ENCODE measurements at regions not wholly inside any gene's neighbourhood (a gene's known extent, or its start where the extent isn't known, plus 50 kb on each side); places are given as distances from the start of the nearest gene placed in this dataset.

DNA sequence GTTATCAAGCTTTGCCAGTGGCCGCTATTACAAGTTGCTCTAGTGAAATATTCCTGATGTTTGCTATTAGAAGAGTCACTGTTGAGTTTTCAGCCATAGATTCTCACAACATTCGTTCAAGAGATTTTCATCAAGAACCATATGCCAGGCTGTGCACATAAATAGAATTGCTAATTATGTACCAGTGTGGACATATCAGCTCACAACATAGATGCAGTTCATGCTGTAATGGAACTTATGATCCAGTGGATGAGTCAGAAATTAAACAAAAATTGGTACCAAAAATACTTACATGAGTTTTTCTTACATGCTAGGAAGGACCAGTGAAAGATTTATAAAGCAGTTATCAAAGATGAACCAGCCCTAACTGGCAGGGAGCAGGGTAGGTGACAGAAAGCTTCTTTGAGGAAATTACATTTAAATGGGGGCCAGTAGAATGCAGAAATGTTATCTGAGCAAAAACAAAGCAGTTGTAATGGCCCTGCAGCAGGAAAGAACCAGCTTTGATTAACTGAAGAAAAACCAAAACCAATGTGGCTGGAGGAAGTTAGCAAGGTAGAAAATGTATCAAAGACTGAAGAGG, 404.2 kb downstream of the DNAH5 start:
- H3K36me3 Mint-ChIP-seq (ENCODE audit: insufficient read depth), result no peaks in the 10 kb centered on the region
- H3K27me3 Mint-ChIP-seq, result no peaks in the 10 kb centered on the region
- no peak for DNase-seq
- no peaks in the 10 kb centered on the region for H3K4me1 Mint-ChIP-seq (ENCODE audit: low read depth in 2 of 2)
- no peak overlapping the region for H3K27ac Mint-ChIP-seq
- ATAC-seq (replicated peaks), result no peak
- no peak overlapping the region for H3K4me3 Mint-ChIP-seq
- H3K9me3 Mint-ChIP-seq, result peaks cover 2 to 7% of the 10 kb centered on the region in 2 donors

DNA sequence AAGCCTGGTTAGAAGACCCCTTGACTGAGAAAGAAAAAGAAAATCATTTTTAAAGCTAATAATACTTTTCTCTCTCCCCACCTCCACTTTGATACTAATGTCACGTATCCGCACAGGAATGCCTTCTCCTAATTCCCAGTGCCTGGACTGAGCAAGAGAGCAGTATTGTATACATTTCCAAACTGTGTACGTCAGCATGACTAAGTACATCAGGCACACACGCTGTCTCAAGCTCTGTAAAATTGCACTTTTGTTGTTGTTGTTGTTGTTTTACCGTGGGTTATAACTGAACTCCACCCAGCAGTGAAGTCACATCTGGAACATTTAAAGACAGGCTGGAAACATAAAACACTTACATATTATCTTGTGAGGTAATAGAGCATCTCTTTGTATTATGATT, 407.6 kb downstream of the DNAH5 start:
- peaks cover 0 to 7% of the 10 kb centered on the region in 2 donors for H3K9me3 Mint-ChIP-seq
- H3K4me3 Mint-ChIP-seq, result no peak overlapping the region
- DNase-seq, result no peak
- ATAC-seq (replicated peaks), result no peak
- H3K27ac Mint-ChIP-seq, result no peak overlapping the region
- no peaks in the 10 kb centered on the region for H3K36me3 Mint-ChIP-seq (ENCODE audit: insufficient read depth)
- no peaks in the 10 kb centered on the region for H3K4me1 Mint-ChIP-seq (ENCODE audit: low read depth in 2 of 2)
- no peaks in the 10 kb centered on the region for H3K27me3 Mint-ChIP-seq

DNA sequence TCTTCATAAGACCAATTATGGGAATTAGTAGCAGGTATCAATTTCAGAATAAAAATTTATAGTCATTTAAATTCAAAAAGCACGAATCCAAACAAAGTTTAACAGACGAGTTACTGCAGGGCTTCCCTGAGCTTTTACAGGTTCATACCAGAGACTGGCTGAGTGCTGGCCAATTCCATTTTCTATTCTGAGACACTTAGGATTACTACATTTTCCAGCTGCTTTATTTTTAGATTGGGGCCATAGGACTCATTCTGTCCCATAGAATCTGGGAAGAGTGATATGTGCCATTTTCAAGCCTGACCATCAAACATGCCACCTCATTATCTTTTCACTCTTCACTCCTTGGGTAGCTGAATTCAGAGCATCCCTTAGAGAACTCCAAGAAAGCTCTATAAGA, 410.7 kb downstream of the DNAH5 start:
- Mint-ChIP-seq H3K36me3 (ENCODE audit: insufficient read depth) (no peaks in the 10 kb centered on the region), H3K9me3 (peaks cover 0 to 7% of the 10 kb centered on the region in 2 donors), H3K4me1 (ENCODE audit: low read depth in 2 of 2) (no peaks in the 10 kb centered on the region), H3K27me3 (no peaks in the 10 kb centered on the region), H3K4me3 (no peak overlapping the region), H3K27ac (no peak overlapping the region)
- no peak for DNase-seq
- no peak for ATAC-seq (replicated peaks)

DNA sequence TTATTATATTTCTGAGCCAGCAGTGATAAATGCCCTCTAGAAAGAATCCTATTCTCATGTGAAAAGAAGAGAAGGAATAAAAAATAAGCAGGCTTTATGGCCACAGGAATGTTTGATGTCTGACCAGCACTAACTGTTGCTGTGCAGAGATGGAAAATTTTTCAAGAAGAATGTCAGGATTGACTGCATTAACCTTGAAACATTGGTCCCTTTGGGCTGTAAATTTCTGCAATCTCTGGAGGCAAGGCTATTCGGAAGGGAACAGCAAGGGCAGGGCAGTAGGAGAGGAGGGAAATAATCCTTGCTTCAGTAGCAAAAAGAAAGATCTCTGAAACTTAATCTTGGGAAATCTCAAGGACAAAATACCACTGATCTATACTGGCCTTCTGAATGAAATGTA, 415.2 kb downstream of the DNAH5 start:
- H3K36me3 Mint-ChIP-seq (ENCODE audit: insufficient read depth), result no peaks in the 10 kb centered on the region
- no peak for ATAC-seq (replicated peaks)
- H3K27ac Mint-ChIP-seq, result no peak overlapping the region
- no peak for DNase-seq
- no peaks in the 10 kb centered on the region for H3K27me3 Mint-ChIP-seq
- H3K4me1 Mint-ChIP-seq (ENCODE audit: low read depth in 2 of 2), result no peaks in the 10 kb centered on the region
- peaks cover 0 to 3% of the 10 kb centered on the region in 2 donors for H3K9me3 Mint-ChIP-seq
- H3K4me3 Mint-ChIP-seq, result no peak overlapping the region

DNA sequence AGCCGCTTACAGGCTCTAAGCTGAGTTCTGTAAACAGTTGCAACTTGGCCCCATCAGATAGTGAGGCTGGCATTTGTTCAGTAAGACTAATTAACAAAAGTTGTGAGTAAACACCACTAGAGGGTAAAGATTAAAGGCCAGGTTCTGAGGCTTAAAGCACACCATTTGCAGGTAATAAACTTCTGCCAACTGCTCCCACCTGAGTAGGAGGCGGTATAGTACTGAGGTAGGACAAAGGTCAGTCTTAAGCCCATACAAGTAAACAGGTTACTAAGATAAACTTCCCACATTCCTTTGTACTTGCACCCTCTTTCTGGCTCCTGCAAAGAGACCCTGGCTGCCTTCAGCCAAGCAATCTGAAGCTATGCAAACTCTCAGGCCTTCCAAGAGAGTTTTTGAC, 419.6 kb downstream of the DNAH5 start:
- Mint-ChIP-seq H3K36me3 (ENCODE audit: insufficient read depth) (no peaks in the 10 kb centered on the region), H3K27me3 (no peaks in the 10 kb centered on the region), H3K27ac (no peak overlapping the region), H3K4me1 (ENCODE audit: low read depth in 2 of 2) (no peaks in the 10 kb centered on the region), H3K9me3 (peaks cover 0 to 3% of the 10 kb centered on the region in 2 donors), H3K4me3 (no peak overlapping the region)
- ATAC-seq (replicated peaks), result no peak
- no peak for DNase-seq

DNA sequence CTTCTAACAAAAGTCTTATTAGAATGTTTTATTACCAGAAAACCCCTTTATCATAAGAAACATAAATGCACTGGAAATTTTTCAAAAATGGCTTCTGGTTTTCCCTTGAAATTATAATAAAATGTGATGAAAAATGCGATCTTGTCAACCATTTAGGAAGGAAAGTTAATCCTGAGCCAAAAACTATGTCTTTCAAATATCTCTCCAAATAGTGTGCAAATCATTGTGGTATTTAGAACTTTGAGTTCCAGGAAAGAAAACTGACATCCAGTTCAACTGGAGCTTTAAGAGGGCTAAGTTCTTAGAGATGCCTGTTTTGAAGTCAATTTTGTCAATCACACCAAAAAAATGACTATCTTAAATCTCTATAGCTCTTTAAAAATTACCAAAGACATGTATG, 425.4 kb downstream of the DNAH5 start:
- Mint-ChIP-seq H3K9me3 (no peaks in the 10 kb centered on the region), H3K4me3 (no peak overlapping the region), H3K27ac (no peak overlapping the region), H3K27me3 (no peaks in the 10 kb centered on the region), H3K36me3 (ENCODE audit: insufficient read depth) (no peaks in the 10 kb centered on the region), H3K4me1 (ENCODE audit: low read depth in 2 of 2) (no peaks in the 10 kb centered on the region)
- ATAC-seq (replicated peaks) (no peak), DNase-seq (no peak)

DNA sequence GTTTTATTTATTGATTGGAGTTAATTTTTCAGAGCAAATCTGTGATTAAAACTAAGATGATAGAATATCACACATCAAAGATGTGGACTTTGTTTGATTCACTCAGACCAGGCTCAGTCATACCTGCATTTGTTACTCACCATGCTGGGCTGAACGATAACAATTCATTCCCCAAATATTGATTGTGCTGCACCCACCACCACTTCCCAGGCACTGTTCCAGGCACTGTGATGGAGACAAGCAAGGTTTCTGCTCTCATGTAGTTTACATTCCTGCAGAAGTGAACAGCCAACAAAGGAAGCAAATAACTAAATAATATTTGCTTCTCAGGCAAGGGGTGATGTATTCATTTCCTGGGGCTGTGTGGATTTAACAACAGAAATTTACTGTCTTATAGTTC, 428.3 kb downstream of the DNAH5 start:
- H3K9me3 Mint-ChIP-seq, result peaks cover 6% of the 10 kb centered on the region in 2 donors
- H3K4me1 Mint-ChIP-seq (ENCODE audit: low read depth in 2 of 2), result no peaks in the 10 kb centered on the region
- DNase-seq, result no peak
- H3K27me3 Mint-ChIP-seq, result no peaks in the 10 kb centered on the region
- no peak overlapping the region for H3K4me3 Mint-ChIP-seq
- no peaks in the 10 kb centered on the region for H3K36me3 Mint-ChIP-seq (ENCODE audit: insufficient read depth)
- ATAC-seq (replicated peaks), result no peak
- H3K27ac Mint-ChIP-seq, result no peak overlapping the region

DNA sequence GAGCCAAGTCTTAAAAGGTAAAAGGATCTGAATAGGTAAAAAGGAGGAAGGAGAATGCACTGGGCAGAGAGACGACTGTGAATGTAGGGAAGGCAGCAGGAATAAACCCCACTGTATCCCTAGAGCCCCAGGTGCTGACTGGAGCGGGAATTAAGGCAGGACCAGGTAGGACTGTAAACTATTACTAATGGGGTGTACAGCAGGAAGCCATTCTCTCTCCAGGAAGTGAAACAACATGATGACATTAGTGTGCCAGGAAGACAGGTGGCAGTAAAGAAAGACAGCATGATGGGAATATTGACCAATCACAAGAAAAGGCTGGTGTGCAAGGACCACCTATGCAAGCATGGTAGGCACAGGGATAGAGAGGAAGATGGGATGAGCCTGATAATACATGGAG, 433.0 kb downstream of the DNAH5 start:
- ATAC-seq (replicated peaks), result no peak

DNA sequence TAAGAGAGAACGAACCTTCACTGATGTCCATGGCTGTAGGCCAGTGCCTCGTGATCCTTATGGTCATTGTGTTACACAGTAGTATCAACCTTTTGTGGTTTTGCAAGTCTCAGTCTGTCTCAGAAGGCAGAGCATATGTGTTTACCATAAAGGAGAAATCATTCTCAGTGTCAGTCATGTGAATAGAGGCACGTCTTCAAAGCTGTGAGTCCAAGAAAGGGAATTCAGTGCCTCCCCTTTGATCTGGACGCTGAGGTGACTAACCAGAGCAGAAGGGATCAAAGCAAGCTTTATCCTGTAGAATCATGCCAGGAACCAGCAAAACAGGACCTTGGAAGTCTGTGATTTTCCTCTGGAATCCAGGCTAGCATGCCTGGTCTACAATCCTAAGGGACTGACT, 433.9 kb downstream of the DNAH5 start:
- Mint-ChIP-seq H3K27me3 (no peaks in the 10 kb centered on the region), H3K4me3 (no peak overlapping the region), H3K27ac (no peak overlapping the region), H3K9me3 (peaks cover 14 to 15% of the 10 kb centered on the region in 2 donors), H3K36me3 (ENCODE audit: insufficient read depth) (no peaks in the 10 kb centered on the region), H3K4me1 (ENCODE audit: low read depth in 2 of 2) (no peaks in the 10 kb centered on the region)
- no peak for DNase-seq
- ATAC-seq (replicated peaks), result no peak

More for the DNA sequence above, 433.0 kb downstream of the DNAH5 start:
- H3K4me3 Mint-ChIP-seq, result no peak overlapping the region
- DNase-seq, result no peak
- no peak overlapping the region for H3K27ac Mint-ChIP-seq
- peaks cover 8 to 14% of the 10 kb centered on the region in 2 donors for H3K9me3 Mint-ChIP-seq
- no peaks in the 10 kb centered on the region for H3K4me1 Mint-ChIP-seq (ENCODE audit: low read depth in 2 of 2)
- H3K36me3 Mint-ChIP-seq (ENCODE audit: insufficient read depth), result no peaks in the 10 kb centered on the region
- H3K27me3 Mint-ChIP-seq, result no peaks in the 10 kb centered on the region

DNA sequence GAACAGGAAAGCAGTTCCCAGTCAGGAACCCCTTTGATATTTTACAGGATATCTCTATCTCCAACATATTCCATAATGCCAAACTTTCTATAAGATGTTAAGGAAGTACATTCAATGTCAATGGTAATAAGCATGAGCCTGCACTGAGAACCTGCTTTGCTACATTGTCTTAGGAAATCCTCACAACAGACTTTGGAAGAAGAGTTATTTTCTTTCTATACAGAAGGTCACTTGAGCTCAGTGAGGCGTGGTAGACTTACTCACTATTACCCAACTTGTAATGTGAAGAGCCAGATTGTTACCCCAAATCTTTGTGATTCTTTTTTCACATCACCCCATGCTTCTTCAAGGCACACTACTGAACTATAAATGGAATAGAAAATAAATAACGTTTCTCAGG, 435.9 kb downstream of the DNAH5 start:
- no peaks in the 10 kb centered on the region for H3K4me1 Mint-ChIP-seq (ENCODE audit: low read depth in 2 of 2)
- no peaks in the 10 kb centered on the region for H3K27me3 Mint-ChIP-seq
- ATAC-seq (replicated peaks) (no peak), DNase-seq (no peak)
- H3K36me3 Mint-ChIP-seq (ENCODE audit: insufficient read depth), result peaks cover 3% of the 10 kb centered on the region
- no peak overlapping the region for H3K4me3 Mint-ChIP-seq
- H3K9me3 Mint-ChIP-seq, result peaks cover 12 to 15% of the 10 kb centered on the region in 2 donors
- H3K27ac Mint-ChIP-seq, result no peak overlapping the region

DNA sequence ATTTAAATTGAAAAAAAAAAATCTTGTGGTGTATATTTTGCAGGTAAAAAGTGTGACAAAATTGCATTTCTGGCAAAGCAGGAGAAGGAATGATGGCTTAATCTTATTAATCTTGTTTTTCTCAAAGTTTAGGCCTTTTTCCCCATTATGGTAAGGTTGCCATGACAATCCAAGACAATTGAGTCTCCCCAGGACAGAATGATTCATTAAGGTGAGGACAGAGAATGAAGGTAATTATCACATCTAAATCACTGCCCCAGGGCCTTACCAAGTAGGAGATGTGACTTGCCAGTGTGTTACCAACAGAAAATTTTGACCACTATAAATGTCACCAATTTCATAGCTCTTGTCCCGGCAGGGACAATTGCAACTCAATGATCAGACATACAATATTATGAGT, 439.2 kb downstream of the DNAH5 start:
- H3K4me3 Mint-ChIP-seq, result no peak overlapping the region
- H3K4me1 Mint-ChIP-seq (ENCODE audit: low read depth in 2 of 2), result no peaks in the 10 kb centered on the region
- peaks cover 8 to 9% of the 10 kb centered on the region in 2 donors for H3K9me3 Mint-ChIP-seq
- peaks cover 3% of the 10 kb centered on the region for H3K36me3 Mint-ChIP-seq (ENCODE audit: insufficient read depth)
- H3K27ac Mint-ChIP-seq, result no peak overlapping the region
- H3K27me3 Mint-ChIP-seq, result no peaks in the 10 kb centered on the region
- DNase-seq (no peak), ATAC-seq (replicated peaks) (no peak)

DNA sequence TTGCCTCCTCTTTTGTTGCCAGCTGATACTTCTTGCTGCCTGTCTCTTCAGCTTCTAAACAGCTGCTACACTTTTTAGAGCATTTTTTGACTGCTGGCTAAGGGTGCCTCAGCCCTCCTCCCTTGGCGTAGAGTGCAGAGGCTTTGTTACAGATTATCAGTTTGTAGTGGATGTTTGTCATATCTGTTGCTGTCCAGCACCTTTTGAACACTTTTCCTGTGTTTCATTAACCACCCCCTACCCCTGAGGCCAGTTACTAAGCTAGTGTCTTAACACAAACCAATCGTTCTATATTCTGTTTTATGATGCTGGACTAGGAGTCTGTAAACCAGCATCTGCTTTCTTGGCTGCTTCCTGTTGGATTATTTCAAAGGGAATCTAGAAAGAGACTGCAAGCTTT, 441.5 kb downstream of the DNAH5 start:
- ATAC-seq (replicated peaks) (no peak), DNase-seq (no peak)
- no peaks in the 10 kb centered on the region for H3K4me1 Mint-ChIP-seq (ENCODE audit: low read depth in 2 of 2)
- no peaks in the 10 kb centered on the region for H3K27me3 Mint-ChIP-seq
- H3K36me3 Mint-ChIP-seq (ENCODE audit: insufficient read depth), result peaks cover 3% of the 10 kb centered on the region
- H3K9me3 Mint-ChIP-seq, result peaks cover 8 to 9% of the 10 kb centered on the region in 2 donors
- H3K27ac Mint-ChIP-seq, result no peak overlapping the region
- no peak overlapping the region for H3K4me3 Mint-ChIP-seq

DNA sequence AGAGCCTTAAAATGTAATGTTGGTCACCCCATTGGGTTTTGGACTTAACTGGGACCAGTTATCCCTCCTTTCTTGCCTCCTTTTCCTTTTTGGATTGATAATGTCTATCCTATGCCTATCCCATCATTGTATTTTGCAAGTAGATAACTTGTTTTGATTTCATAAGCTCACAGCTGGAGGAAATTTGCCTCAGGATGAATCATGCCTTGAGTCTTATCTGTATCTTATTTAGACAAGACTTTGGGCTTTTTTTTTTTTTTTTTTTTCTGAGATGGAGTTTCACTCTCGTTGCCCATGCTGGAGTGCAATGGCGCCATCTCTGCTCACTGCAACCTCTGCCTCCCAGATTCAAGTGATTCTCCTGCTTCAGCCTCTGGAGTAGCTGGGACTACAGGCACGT, 443.3 kb downstream of the DNAH5 start:
- H3K27me3 Mint-ChIP-seq, result no peaks in the 10 kb centered on the region
- H3K4me3 Mint-ChIP-seq, result no peak overlapping the region
- DNase-seq (no peak), ATAC-seq (replicated peaks) (no peak)
- H3K36me3 Mint-ChIP-seq (ENCODE audit: insufficient read depth), result peaks cover 3% of the 10 kb centered on the region
- peaks cover 5% of the 10 kb centered on the region in 2 donors for H3K9me3 Mint-ChIP-seq
- H3K27ac Mint-ChIP-seq, result no peak overlapping the region
- H3K4me1 Mint-ChIP-seq (ENCODE audit: low read depth in 2 of 2), result no peaks in the 10 kb centered on the region

DNA sequence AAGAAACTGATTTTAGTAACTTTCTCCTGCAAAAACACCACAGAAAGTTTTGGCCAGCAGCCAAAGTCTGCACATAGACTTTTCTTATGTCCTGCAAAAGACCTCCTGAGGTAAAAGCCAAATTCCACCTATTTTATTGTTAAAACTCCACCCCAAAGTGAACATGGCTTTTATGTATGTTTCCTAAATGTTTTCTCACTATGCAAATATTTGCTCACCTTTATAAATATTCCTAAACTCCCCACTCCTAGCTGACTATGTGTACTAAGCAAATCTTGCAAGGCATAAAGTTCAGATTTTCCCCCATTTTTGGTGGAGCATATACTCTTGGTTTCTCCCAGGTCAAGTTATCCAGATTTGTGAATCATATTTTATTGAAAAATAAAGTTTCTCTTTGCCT, 446.2 kb downstream of the DNAH5 start:
- no peak overlapping the region for H3K27ac Mint-ChIP-seq
- peaks cover 0 to 5% of the 10 kb centered on the region in 2 donors for H3K9me3 Mint-ChIP-seq
- no peaks in the 10 kb centered on the region for H3K36me3 Mint-ChIP-seq (ENCODE audit: insufficient read depth)
- H3K4me3 Mint-ChIP-seq, result no peak overlapping the region
- DNase-seq (no peak), ATAC-seq (replicated peaks) (no peak)
- H3K4me1 Mint-ChIP-seq (ENCODE audit: low read depth in 2 of 2), result no peaks in the 10 kb centered on the region
- no peaks in the 10 kb centered on the region for H3K27me3 Mint-ChIP-seq
